ENCODE measurements at regions not wholly inside any gene's neighbourhood (a gene's known extent, or its start where the extent isn't known, plus 50 kb on each side); places are given as distances from the start of the nearest gene placed in this dataset.

GRCh38 chr9:126236273-126236672 lies 90.4 kb upstream of the MVB12B start:
- H3K4me1 ChIP-seq (ENCODE audit: control insufficient read depth, insufficient read depth, low read length): no peaks in the 10 kb centered on the region
- TF ChIP-seq CBFB (IDR thresholded peaks at IDR 0.05; ENCODE audit: low read depth) (no peak), MLLT1 (IDR thresholded peaks at IDR 0.05) (no peak), ETV6 (conservative IDR thresholded peaks at IDR 0.05 in 1 of 2, IDR thresholded peaks at IDR 0.05 in 1 of 2; ENCODE audit: borderline replicate concordance in 1 of 2, low read depth in 1 of 2) (no peak), KLF5 (IDR thresholded peaks at IDR 0.05; ENCODE audit: partially characterized antibody) (no peak), IRF5 (IDR thresholded peaks at IDR 0.05; ENCODE audit: borderline replicate concordance) (no peak), EED (IDR thresholded peaks at IDR 0.05; ENCODE audit: low read depth) (no peak), RELB (IDR thresholded peaks at IDR 0.05; ENCODE audit: low read depth) (no peak), PBX3 (IDR thresholded peaks at IDR 0.05; ENCODE audit: insufficient replicate concordance, low read depth, low read length) (no peak), BMI1 (IDR thresholded peaks at IDR 0.05; ENCODE audit: borderline replicate concordance) (no peak), PKNOX1 (IDR thresholded peaks at IDR 0.05) (no peak), SIX5 (IDR thresholded peaks at IDR 0.05; ENCODE audit: low read depth, low read length, severe bottlenecking) (no peak), SPI1 (IDR thresholded peaks at IDR 0.05; ENCODE audit: borderline replicate concordance, insufficient read depth, low read depth, low read length) (no peak), FOXK2 (IDR thresholded peaks at IDR 0.05) (no peak), NFYB (IDR thresholded peaks at IDR 0.05; ENCODE audit: insufficient read depth, low read depth, low read length) (no peak), ZBED1 (IDR thresholded peaks at IDR 0.05; ENCODE audit: borderline replicate concordance) (no peak), HDAC2 (IDR thresholded peaks at IDR 0.05) (no peak), ZNF207 (IDR thresholded peaks at IDR 0.05; ENCODE audit: borderline replicate concordance) (no peak), MEF2B (IDR thresholded peaks at IDR 0.05; ENCODE audit: partially characterized antibody, poor library complexity, severe bottlenecking) (no peak)
- no peaks in the 10 kb centered on the region for H3K27me3 ChIP-seq (replicated peaks in 1 of 2; ENCODE audit: control insufficient read depth in 2 of 2, insufficient read depth in 2 of 2, low read length in 1 of 2)
- ATAC-seq (no peak), DNase-seq (ENCODE audit: low read depth, low spot score) (no peak), FAIRE-seq (no peak)
- CTCF ChIA-PET: no interaction called here
- H3K4me3 ChIP-seq: no peak overlapping the region
- H3K9me3 ChIP-seq (replicated peaks; ENCODE audit: control insufficient read depth, insufficient read depth, low read length): no peaks in the 10 kb centered on the region
- RAD21 ChIA-PET (ENCODE audit: unreplicated experiment): no interaction called here
- intact Hi-C loops (cut with micrococcal nuclease; ENCODE audit: unreplicated experiment) (no loop called here), in situ Hi-C loops (cut with MboI) (no loop called here)
- no peaks in the 10 kb centered on the region for H3K36me3 ChIP-seq (ENCODE audit: control insufficient read depth in 2 of 2, insufficient read depth in 2 of 2, low read length in 1 of 2)
- SMC1A ChIA-PET (ENCODE audit: uncharacterized antibody, unreplicated experiment): no interaction called here
- no peaks in the 10 kb centered on the region for H4K20me1 ChIP-seq (ENCODE audit: control insufficient read depth, insufficient read depth)
- H3K79me2 ChIP-seq (ENCODE audit: control insufficient read depth, insufficient read depth, low read length): no peaks in the 10 kb centered on the region
- 73% methylated on average over 7 of the region's 7 CpGs for WGBS (ENCODE audit: insufficient coverage, insufficient replicate concordance, low lambda C conversion rate, missing lambda C conversion rate)
- no peak overlapping the region for H2AFZ ChIP-seq (ENCODE audit: control insufficient read depth, low read depth, low read length)
- no TSS peak for BruUV-seq (replicated peaks)
- H3K9ac ChIP-seq (ENCODE audit: control insufficient read depth, insufficient read depth, low read length): no peak overlapping the region
- no peak overlapping the region for H3K27ac ChIP-seq (ENCODE audit: control insufficient read depth, insufficient read depth)
- H3K4me2 ChIP-seq (ENCODE audit: control insufficient read depth, insufficient read depth): no peak overlapping the region
- POLR2A ChIA-PET: no interaction called here

Data from GM12878 (cell line).